ENCODE measurements at regions not wholly inside any gene's neighbourhood (a gene's known extent, or its start where the extent isn't known, plus 50 kb on each side); places are given as distances from the start of the nearest gene placed in this dataset.

- CTCF ChIA-PET = no interaction called here
- intact Hi-C loops (cut with micrococcal nuclease) = no loop called here
- no peak overlapping the region for H3K27ac Mint-ChIP-seq
- H3K4me1 Mint-ChIP-seq (ENCODE audit: low read depth) = no peaks in the 10 kb centered on the region
- no peaks in the 10 kb centered on the region for H3K9me3 Mint-ChIP-seq
- POLR2A ChIA-PET = no interaction called here
- TF ChIP-seq, protein P1, sequence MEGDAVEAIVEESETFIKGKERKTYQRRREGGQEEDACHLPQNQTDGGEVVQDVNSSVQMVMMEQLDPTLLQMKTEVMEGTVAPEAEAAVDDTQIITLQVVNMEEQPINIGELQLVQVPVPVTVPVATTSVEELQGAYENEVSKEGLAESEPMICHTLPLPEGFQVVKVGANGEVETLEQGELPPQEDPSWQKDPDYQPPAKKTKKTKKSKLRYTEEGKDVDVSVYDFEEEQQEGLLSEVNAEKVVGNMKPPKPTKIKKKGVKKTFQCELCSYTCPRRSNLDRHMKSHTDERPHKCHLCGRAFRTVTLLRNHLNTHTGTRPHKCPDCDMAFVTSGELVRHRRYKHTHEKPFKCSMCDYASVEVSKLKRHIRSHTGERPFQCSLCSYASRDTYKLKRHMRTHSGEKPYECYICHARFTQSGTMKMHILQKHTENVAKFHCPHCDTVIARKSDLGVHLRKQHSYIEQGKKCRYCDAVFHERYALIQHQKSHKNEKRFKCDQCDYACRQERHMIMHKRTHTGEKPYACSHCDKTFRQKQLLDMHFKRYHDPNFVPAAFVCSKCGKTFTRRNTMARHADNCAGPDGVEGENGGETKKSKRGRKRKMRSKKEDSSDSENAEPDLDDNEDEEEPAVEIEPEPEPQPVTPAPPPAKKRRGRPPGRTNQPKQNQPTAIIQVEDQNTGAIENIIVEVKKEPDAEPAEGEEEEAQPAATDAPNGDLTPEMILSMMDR (IDR thresholded peaks at IDR 0.05) = no peak
- no peaks in the 10 kb centered on the region for H3K27me3 Mint-ChIP-seq
- DNase-seq (no peak), ATAC-seq (no peak)
- H3K36me3 Mint-ChIP-seq (ENCODE audit: low read depth) = no peaks in the 10 kb centered on the region
- no peak overlapping the region for H3K4me3 Mint-ChIP-seq
Measured at GRCh38 chr12:60174941-60175340, 579.1 kb downstream of the SLC16A7 start.

DNA sequence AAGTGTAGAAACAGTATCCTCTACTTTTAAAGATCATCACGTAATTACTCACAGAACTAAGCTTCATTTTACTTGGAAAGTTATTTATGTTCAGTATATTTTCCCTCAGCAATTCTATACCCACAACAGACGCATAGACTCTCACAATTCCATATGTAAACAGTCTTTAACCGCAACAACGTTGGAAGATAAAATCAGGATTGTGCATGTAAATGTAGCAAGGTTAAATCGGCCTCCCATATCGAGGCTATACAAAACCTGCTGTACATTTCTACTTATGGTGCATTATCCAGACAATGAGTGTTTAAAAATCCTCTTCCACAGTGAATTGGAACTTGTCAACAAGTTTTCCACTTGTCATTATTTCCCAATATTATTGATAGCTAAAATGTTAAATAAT is 581.1 kb downstream of the SLC16A7 start:
- intact Hi-C loops (cut with micrococcal nuclease) = no loop called here
- Mint-ChIP-seq H3K36me3 (ENCODE audit: low read depth) (no peaks in the 10 kb centered on the region), H3K4me3 (no peak overlapping the region), H3K9me3 (no peaks in the 10 kb centered on the region), H3K27me3 (no peaks in the 10 kb centered on the region), H3K27ac (no peak overlapping the region), H3K4me1 (ENCODE audit: low read depth) (no peaks in the 10 kb centered on the region)
- no peak for ATAC-seq
- POLR2A ChIA-PET = no interaction called here
- CTCF ChIA-PET = no interaction called here
- DNase-seq = no peak
- TF ChIP-seq, protein P1 (IDR thresholded peaks at IDR 0.05) = no peak

- H3K9me3 Mint-ChIP-seq = peaks cover 3% of the 10 kb centered on the region
- DNase-seq (no peak), ATAC-seq (no peak)
- H3K4me3 Mint-ChIP-seq = no peak overlapping the region
- ChIA-PET POLR2A (no interaction called here), CTCF (interaction anchor here (0.6 kb wide), 1 partner anchor 85 kb away, joined by 3 read pairs; no protein-coding TSS in a partner anchor)
- H3K27me3 Mint-ChIP-seq = no peaks in the 10 kb centered on the region
- H3K36me3 Mint-ChIP-seq (ENCODE audit: low read depth) = no peaks in the 10 kb centered on the region
- TF ChIP-seq, protein P1 (IDR thresholded peaks at IDR 0.05) = no peak
- no peaks in the 10 kb centered on the region for H3K4me1 Mint-ChIP-seq (ENCODE audit: low read depth)
- no peak overlapping the region for H3K27ac Mint-ChIP-seq
- intact Hi-C loops (cut with micrococcal nuclease) = no loop called here
Measured at GRCh38 chr12:60180298-60180697, 584.5 kb downstream of the SLC16A7 start.

DNA sequence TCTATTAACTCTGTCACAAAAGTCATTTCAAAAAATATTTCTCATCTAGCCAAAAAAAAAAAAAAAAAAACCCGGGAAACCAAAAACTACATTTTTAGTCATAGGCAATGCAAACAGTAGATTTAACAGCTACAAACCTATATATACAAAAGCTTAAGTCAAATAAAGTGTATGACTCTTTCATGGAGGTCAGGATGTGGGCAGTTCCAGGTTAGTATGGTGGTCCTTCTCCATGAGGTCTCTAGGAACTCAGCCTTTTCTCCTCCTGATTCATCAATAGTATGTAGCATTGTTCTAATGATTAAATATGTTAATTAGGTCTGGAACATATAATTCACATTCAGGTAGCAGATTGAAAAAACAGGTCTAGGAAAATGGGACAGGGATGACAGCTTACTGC is 586.5 kb downstream of the SLC16A7 start:
- no peak overlapping the region for H3K4me3 Mint-ChIP-seq
- DNase-seq (no peak), ATAC-seq (no peak)
- H3K4me1 Mint-ChIP-seq (ENCODE audit: low read depth) = no peaks in the 10 kb centered on the region
- CTCF ChIA-PET = no interaction called here
- intact Hi-C loops (cut with micrococcal nuclease) = no loop called here
- no peak overlapping the region for H3K27ac Mint-ChIP-seq
- POLR2A ChIA-PET = no interaction called here
- H3K27me3 Mint-ChIP-seq = no peaks in the 10 kb centered on the region
- H3K9me3 Mint-ChIP-seq = peaks cover 3% of the 10 kb centered on the region
- no peaks in the 10 kb centered on the region for H3K36me3 Mint-ChIP-seq (ENCODE audit: low read depth)
- TF ChIP-seq, protein P1 (IDR thresholded peaks at IDR 0.05) = no peak

DNA sequence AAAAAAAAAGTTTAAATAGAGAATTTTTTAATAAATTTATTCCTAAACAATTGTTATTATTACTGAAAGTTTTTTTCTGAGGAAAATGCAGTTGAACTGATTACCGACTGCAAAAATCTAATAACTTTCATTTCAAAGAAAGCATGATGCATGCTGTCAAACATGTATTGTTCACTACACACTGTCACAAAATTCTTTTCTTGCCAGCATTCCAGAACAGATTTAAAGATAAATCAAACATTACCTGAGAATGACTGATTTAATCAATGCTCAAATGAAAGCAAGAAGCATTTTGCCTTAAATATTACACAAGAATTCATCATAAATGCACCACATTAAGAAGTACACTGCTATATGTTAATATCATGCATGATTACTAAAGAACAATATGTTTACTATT is 588.3 kb downstream of the SLC16A7 start:
- TF ChIP-seq, protein P1 (IDR thresholded peaks at IDR 0.05) = no peak
- POLR2A ChIA-PET = no interaction called here
- Mint-ChIP-seq H3K36me3 (ENCODE audit: low read depth) (no peaks in the 10 kb centered on the region), H3K4me3 (no peak overlapping the region), H3K9me3 (peaks cover 5% of the 10 kb centered on the region), H3K27ac (no peak overlapping the region), H3K4me1 (ENCODE audit: low read depth) (no peaks in the 10 kb centered on the region), H3K27me3 (no peaks in the 10 kb centered on the region)
- no peak for ATAC-seq
- CTCF ChIA-PET = no interaction called here
- intact Hi-C loops (cut with micrococcal nuclease) = no loop called here
- no peak for DNase-seq
